H1 (cell line): ENCODE measurements at regions not wholly inside any gene's neighbourhood (a gene's known extent, or its start where the extent isn't known, plus 50 kb on each side); places are given as distances from the start of the nearest gene placed in this dataset.

ENCODE experiments used
- NRF1 ChIP-seq: IDR thresholded peaks from 2 replicates; pipeline ENCODE4 v1.6.1; 2011; ENCODE audit warnings: mild to moderate bottlenecking, low read depth, low read length, improper control_type of control experiment
- RFX5 ChIP-seq: IDR thresholded peaks from 2 replicates; pipeline ENCODE4 v1.6.1; 2011; ENCODE audit warnings: low read depth, low read length, improper control_type of control experiment, borderline replicate concordance
- ZNF274 ChIP-seq: IDR thresholded peaks from 2 replicates; pipeline ENCODE4 v1.7.0; 2012; ENCODE audit warnings: low read length, borderline replicate concordance; ENCODE audit errors: extremely low read depth

DNA sequence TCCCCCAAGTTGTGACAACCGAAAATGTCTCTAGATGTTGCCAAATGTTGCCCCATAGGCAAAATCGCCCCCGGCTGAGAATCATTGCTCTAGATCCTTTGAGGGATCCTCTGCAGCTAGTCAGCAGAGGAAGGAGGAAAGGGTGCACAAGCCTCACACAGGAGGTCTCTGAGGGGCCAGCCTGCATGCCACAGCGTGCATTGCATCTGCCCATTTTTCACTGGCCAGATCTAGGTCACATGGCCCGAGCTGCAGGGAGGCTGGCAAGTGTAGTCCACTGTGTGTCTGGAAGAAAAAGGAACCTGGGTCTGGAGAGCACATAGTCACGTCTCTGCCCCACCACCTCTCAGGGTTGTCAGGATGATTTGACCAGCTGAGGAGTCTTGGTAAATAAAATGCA lies 138.2 kb downstream of the CCT6B start:
- no peak for TF ChIP-seq NRF1
- no peak for TF ChIP-seq RFX5
- TF ChIP-seq ZNF274: no peak
